HAP-1 (cell line): ENCODE measurements at regions not wholly inside any gene's neighbourhood (a gene's known extent, or its start where the extent isn't known, plus 50 kb on each side); places are given as distances from the start of the nearest gene placed in this dataset.
"Not testable (repeated sequence)": the region's sequence is repeated elsewhere in the genome, so short reads cannot be mapped to it uniquely, and the experiment has no call there.

ENCODE experiments used
- DNase-seq, 2 experiments: peaks; one replicate each; pipeline ENCODE4 v3.0.0-alpha.2; 2016 to 2020; ENCODE audit warnings: low spot score in 2 of 2
- H3K27me3 ChIP-seq: fragments of 250-450 bp; sonication (Bioruptor Pico); 2 replicates; pipeline ENCODE4 v1.5.1; 2020; ENCODE audit warnings: low read depth, mild to moderate bottlenecking, moderate library complexity
- H3K36me3 ChIP-seq: fragments of 250-450 bp; sonication (Bioruptor Pico); replicated peaks from 2 replicates; pipeline ENCODE4 v1.5.1; 2020; ENCODE audit warnings: mild to moderate bottlenecking
- H3K4me1 ChIP-seq: fragments of 250-450 bp; sonication (Bioruptor Pico); 2 replicates; pipeline ENCODE4 v1.5.1; 2020; ENCODE audit warnings: mild to moderate bottlenecking
- H3K4me3 ChIP-seq: fragments of 250-450 bp; sonication (Bioruptor Pico); 2 replicates; pipeline ENCODE4 v1.5.1; 2020; ENCODE audit warnings: mild to moderate bottlenecking, moderate library complexity
- H3K9me3 ChIP-seq: fragments of 250-450 bp; sonication (Bioruptor Pico); 2 replicates; pipeline ENCODE4 v1.5.1; 2020; ENCODE audit warnings: mild to moderate bottlenecking, moderate library complexity
- in situ Hi-C: fragments of 300-500 bp; cut with MboI; formaldehyde crosslinking; loops from 3 replicates; pipeline ENCODE4 v1.14.3; 2020; ENCODE audit warnings: low sequenced_read_pairs, inconsistent platforms, mixed read lengths

DNA sequence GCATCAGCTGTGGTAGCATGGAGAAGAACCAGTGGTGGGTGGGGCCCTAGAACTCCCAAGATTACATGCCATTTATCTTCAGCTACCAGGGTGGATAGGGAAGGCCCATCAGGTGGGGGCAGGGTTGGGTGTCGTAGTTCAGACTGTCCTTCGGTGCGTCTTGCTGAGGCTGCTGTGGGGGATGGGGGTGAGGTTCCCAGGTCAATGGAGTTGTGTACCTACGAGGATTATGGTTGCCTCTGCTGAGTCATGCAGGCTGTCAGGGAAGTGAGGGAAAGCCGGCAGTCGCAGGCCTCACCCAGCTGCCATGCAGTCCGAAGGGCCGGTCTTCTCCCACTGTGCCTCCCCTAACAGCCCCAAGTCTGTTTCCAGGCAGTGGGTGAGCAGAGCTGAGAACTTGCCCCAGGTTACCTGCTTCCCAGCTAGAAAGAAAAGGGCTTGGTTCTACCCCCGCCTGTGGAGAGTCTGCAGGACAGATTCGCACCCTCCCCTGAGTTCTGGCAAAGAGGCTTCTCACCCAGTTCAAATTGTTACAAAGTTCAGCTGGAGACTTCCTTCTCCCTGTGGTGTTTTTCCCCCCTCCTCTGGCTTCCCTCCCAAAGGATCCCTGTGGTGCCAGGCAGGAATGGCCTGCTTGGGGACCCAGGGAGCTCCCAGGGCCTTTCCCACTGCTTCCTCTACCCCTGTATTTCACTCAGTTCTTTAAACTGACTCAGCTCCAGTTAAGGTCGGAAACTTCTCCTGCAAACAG, 342.7 kb downstream of the KLF13 start:
- H3K9me3 ChIP-seq, DNase-seq, in situ Hi-C loops, H3K27me3 ChIP-seq, H3K4me1 ChIP-seq, H3K36me3 ChIP-seq, H3K4me3 ChIP-seq: not testable (repeated sequence)

DNA sequence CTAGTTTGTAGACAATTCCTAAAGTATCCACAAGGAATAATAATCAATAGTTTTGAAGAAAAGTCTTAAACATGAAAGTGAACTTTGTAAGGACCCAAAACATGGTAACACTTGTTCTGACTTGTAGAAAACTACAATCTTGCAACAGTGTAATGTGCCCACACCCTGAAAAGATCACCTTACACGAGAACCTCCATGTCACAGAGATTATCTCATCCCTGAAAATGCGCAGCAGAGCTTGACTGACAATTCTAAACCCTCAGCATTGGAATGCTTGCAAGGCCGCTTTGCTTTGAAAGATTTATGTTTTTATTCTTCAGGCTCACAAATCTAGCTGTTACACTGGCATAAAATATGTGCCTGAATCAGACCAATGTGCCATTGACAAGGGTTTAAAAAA, 346.6 kb downstream of the KLF13 start:
- H3K4me3 ChIP-seq, DNase-seq, in situ Hi-C loops, H3K27me3 ChIP-seq, H3K36me3 ChIP-seq, H3K4me1 ChIP-seq, H3K9me3 ChIP-seq: not testable (repeated sequence)

DNA sequence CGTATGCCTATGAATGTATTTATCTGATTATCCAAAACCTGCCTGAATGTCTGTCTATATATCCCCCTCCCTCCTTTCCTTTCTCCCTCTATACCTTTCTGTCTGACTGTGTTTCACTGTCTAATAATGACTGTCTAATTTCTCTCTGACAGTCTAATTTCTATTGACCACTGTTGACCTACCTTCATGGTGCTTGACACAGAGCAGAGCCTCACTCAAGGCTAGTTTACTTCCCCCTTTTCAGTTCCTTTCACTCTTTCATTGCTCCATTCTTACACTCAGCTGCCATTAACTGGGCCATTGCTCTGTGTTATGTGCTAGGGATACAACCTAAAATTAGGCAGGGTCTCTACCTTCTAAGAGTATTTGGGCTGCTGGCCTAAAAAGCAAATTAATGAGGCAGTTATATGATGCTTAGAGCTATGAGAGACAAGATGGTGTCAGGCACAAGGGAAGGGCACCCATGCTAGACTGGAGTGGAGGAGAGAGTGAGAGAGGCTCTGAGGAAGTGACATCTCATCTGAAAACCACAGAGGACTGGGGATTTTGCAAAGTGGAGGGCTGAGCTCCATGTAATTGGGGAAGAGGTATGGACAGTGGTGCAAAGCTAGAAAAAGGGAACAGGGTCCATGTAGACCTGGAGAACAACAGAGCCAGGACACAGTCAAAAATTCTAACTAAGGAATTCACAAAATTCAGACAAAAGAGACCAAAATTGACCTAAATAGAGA, 348.6 kb upstream of the CHRNA7 start:
- H3K4me1 ChIP-seq, in situ Hi-C loops, H3K9me3 ChIP-seq, H3K27me3 ChIP-seq, DNase-seq, H3K4me3 ChIP-seq, H3K36me3 ChIP-seq: not testable (repeated sequence)

DNA sequence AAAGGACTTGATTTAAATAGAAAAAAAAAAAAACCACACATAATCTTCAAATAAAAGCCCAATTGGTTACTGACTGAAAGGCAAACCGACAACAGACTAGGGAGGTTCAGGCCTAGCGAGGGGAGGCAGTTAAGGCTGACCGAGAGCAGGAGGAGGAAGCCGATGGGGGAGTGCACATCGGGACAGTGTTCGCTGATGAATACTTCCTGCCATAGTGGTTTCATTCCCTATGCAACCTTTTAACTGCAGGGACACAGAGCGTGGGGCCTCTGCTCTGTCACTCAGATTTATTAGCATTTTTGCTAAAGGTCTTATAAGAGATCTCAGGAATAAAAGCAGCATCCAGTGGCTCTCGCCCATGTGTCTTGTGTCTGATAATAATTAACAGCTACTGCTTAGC, 343.2 kb upstream of the CHRNA7 start:
- H3K27me3 ChIP-seq, result not testable (repeated sequence)

DNA sequence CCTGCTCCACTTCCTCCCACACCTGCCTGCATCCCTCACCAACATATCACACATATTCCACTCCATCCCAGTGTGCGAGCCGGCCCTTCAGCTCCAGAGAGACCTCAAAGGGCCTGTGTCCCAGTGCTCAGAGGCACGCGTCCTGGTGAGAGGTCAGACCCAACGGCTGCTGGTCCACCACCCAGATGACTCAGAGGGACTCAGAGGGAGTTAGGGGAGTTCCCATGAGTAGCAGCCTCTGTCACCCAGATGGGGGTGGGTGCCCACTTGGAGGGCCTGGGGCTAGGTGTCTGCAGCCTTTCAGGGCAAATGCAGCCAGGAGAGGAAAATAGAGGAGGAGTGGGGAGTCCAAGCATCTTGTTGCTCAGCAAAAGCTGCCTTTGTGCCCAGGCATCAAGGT, 333.8 kb upstream of the CHRNA7 start:
- in situ Hi-C loops, H3K4me3 ChIP-seq, H3K4me1 ChIP-seq, DNase-seq, H3K36me3 ChIP-seq, H3K27me3 ChIP-seq, H3K9me3 ChIP-seq: not testable (repeated sequence)

More for the DNA sequence above, 343.2 kb upstream of the CHRNA7 start:
- in situ Hi-C loops, DNase-seq, H3K4me3 ChIP-seq, H3K36me3 ChIP-seq, H3K4me1 ChIP-seq, H3K9me3 ChIP-seq: not testable (repeated sequence)

DNA sequence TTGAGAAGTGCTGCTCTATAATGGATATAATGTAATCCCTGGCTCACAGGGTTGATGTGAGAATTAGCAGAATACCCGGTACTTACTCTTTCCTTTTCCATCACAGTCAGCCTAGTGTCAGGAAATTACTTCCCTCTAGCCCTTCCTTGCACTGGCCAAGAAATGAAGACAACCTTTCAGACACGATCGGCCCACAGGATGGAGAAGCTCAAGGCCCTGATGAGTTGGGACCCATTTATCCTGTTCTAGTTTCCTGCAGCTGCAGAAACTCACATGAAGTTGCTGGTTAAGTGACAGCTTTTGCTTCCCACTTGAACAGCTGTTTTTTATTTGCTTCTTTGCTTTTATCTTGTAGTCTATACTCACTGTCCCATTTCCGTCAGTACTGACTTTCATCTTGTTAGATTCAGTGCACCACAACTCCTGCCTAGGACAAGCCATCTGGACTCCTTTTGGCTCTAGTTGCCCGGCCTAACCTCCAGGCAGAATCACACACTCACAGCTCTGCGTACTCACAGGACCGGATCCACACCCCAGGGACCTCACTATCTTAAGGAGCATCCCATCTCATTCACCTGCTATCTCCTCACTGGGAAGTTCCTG, 325.1 kb upstream of the CHRNA7 start:
- H3K4me1 ChIP-seq, DNase-seq, H3K4me3 ChIP-seq, H3K27me3 ChIP-seq, in situ Hi-C loops, H3K9me3 ChIP-seq, H3K36me3 ChIP-seq: not testable (repeated sequence)

DNA sequence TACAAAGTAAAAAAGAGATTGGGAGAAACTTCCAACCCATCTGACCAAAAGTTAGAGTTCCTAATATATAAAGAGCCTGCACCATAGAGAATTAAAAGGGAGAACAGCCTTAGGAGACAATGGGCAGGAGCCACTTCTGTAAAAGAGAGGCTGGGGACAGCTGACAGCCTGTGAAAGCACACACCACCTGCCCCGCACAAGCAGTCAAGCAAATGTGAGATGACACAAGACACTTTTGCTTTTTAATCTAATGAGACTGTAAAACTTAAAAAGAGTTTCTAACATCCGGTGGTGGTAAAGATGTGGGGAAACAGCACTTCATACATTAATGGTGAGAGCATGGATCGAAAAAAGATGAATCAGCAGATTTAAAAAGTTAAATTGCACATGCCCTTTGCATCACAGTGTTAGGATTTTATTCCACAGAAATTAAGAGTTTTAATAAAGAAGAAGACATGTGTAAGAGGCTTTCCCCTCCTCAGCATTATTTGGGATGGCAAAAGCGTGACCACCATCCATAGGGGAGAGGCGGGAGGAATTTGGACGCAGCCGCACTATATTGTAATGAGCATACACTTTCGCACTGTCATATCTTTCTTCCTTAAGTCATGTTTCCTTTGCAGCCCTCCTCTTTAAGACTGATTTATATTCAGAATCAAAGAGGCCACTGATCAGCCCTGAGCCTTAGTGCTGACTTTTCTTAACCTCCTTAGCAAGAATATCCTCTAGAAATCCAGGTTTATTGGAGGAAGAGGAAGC, 322.2 kb upstream of the CHRNA7 start:
- H3K9me3 ChIP-seq, DNase-seq, H3K27me3 ChIP-seq, H3K4me3 ChIP-seq, H3K36me3 ChIP-seq, H3K4me1 ChIP-seq, in situ Hi-C loops: not testable (repeated sequence)

DNA sequence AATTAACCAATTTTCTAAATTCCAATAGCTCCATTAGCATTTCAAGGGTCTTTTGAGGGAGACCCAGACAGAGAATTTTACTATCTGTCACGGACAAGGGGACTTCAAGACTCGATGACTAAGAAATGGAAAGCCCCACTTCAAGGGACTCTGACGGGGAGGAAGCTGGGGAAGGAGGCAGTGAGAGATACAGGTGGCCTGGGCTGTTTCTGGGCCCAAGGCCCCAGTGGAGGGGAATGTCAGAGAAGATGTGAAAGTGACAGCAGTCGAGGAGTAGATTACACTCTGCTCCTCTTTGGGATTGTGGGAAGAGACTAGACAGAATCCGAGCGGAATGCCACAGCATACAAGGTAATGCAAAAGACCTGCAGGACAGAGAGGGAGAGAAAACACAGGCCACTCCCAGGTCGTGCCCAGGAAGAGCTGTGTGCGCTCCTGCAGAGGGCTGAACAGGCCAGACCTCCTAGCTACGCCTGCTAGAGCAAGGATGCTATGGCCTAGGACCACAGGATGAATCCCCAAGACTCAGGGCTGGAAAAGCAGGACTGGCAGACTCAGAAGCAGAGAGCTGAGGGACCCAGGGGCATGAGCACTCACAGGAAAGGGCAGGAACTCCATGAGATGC, 321.5 kb upstream of the CHRNA7 start:
- DNase-seq, H3K9me3 ChIP-seq, H3K4me3 ChIP-seq, H3K4me1 ChIP-seq, H3K27me3 ChIP-seq, in situ Hi-C loops, H3K36me3 ChIP-seq: not testable (repeated sequence)

DNA sequence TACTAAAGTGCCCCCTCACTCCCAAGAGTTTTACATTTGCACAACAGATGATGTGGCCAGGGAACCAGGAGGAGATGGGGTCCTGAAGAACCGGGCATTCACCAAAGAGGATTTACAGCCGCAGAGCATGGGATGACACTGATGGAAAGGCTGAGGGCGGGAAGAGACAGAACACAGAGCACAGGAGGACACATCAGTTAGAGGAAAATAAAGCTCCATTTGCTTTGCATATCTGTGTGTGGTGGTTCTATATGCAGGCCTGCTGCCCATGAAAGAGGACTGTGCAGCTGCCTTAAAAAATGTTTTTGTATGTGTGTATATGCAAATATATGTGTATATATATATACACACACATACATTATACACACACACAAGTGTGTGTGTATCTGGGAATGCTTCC, 320.8 kb upstream of the CHRNA7 start:
- H3K36me3 ChIP-seq, H3K4me1 ChIP-seq, in situ Hi-C loops, H3K4me3 ChIP-seq, H3K27me3 ChIP-seq, DNase-seq, H3K9me3 ChIP-seq: not testable (repeated sequence)

DNA sequence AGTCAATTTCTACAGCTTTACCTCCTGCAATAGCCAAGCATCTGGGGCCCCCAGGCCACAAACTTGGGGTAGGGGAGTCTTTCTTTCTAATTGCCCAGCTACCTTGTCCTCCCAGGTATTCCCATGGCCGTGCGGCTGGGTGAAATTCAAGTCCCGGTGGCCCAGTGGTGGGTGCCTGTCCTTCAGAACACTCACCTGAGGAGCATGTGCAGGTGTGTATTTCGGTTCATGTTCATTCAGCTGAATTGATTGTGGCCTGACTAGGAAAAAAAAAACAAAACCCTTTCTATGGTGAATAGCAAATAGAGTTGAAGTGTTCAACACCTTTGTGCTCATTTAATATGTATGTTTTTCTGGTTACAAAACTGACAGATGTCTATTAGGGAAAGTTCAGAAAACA, 319.5 kb upstream of the CHRNA7 start:
- H3K27me3 ChIP-seq, in situ Hi-C loops, DNase-seq: not testable (repeated sequence)

DNA sequence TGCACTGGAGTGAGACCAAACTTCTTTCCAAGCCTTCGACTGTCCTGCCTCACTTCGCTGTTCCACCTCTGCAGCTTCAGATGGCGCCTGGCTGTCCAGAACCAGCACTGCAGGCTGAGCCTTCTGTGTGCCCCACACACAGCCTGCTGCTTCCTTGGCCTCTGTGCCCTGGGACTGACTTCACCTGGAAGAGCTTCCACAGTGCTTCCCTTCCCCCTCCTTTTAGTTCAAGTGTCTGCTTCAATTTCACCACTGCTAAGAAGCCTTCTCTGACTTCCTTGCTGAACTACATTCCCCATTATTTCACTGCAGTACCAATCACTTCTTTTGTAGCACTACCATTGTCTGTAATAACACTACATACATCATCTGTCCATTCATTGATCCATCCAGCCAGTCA, 315.1 kb upstream of the CHRNA7 start:
- H3K4me3 ChIP-seq, H3K4me1 ChIP-seq, H3K9me3 ChIP-seq, in situ Hi-C loops, DNase-seq, H3K27me3 ChIP-seq, H3K36me3 ChIP-seq: not testable (repeated sequence)

More for the DNA sequence above, 319.5 kb upstream of the CHRNA7 start:
- not testable (repeated sequence) for H3K9me3 ChIP-seq, H3K4me3 ChIP-seq, H3K36me3 ChIP-seq, H3K4me1 ChIP-seq

DNA sequence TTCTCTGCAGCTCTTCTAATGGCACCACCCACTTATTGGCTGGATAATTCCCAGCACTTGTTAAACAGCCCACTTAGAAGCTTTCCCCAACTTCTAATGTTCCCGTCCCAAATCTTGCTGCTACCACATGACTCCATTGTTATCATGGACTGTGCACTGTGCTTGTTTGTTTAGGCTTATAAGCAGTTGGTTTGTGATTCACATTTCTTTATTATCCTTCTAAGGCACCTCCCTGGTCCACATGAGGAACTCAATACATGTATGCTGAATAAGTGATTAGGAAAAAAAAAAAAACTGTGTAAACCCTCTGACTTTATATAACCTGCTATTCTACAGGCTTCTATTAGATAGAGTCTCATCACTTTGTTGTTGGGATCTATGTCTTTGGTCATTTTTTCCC, 311.7 kb upstream of the CHRNA7 start:
- H3K27me3 ChIP-seq, H3K4me1 ChIP-seq, H3K36me3 ChIP-seq, H3K9me3 ChIP-seq, in situ Hi-C loops, DNase-seq, H3K4me3 ChIP-seq: not testable (repeated sequence)

DNA sequence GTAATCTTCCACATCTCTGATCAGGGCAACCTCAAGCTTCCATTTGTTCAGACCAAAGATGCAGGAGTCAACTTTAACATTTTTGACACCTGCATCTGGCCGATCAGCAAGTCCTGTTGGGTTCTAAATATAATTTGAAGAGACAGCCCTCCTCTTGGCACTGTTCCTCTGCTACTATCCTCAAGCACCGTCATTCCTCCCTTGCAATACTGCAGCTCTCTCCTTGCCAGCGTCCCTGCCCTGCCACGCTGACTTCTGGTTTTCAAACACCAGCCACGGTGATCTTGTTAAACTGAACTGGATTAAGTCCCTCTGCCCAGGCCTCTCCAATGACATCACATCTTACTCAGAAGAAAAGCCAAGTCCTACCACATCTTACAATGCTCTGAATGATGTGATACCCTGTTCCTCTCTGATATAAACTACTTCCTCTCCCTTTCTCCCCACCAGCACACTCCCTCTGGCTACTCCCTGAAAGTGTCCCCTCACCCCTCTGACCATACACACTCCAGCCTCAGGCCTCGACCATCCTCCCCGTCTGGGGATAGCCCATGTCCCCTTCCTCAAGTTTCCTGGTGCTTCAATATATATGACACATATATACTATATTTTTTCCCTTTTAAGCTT, 310.8 kb upstream of the CHRNA7 start:
- DNase-seq, H3K9me3 ChIP-seq, in situ Hi-C loops, H3K27me3 ChIP-seq, H3K4me3 ChIP-seq, H3K36me3 ChIP-seq, H3K4me1 ChIP-seq: not testable (repeated sequence)
